Lung (tissue), 11 donors: ENCODE measurements at regions not wholly inside any gene's neighbourhood (a gene's known extent, or its start where the extent isn't known, plus 50 kb on each side); places are given as distances from the start of the nearest gene placed in this dataset.

Experiments
- ATAC-seq: fragments of 200-7000 bp; cut with Tn5 transposase; one replicate; pipeline ENCODE4 v1.9.1; 2020; ENCODE audit warnings: moderate number of reproducible peaks; ENCODE audit not compliant: insufficient read depth, low FRiP score
- DNase-seq, 3 donors: peaks; one replicate each; pipeline ENCODE4 v3.0.0-alpha.2; 2013 to 2017
- H3K27ac ChIP-seq, 2 donors: one replicate each; pipeline ENCODE4 v1.5.1; 2013; ENCODE audit warnings: mild to moderate bottlenecking in 2 of 2, moderate library complexity in 2 of 2, control low read depth in 1 of 2, inconsistent platforms in 1 of 2, low read depth in 1 of 2, low read length in 1 of 2
- H3K27me3 ChIP-seq, 3 donors: one replicate each; pipeline ENCODE4 v1.5.1; 2013; ENCODE audit warnings: low read length in 2 of 3; ENCODE audit not compliant: control insufficient read depth in 3 of 3, insufficient read depth in 3 of 3
- H3K36me3 ChIP-seq, 4 donors: one replicate each; pipeline ENCODE4 v1.5.1; 2013; ENCODE audit warnings: low read length in 4 of 4, mild to moderate bottlenecking in 1 of 4, moderate library complexity in 1 of 4; ENCODE audit not compliant: control insufficient read depth in 4 of 4, insufficient read depth in 4 of 4
- H3K4me1 ChIP-seq, 5 donors: one replicate each; pipeline ENCODE4 v1.5.1; 2013; ENCODE audit warnings: low read length in 5 of 5, mild to moderate bottlenecking in 2 of 5, moderate library complexity in 1 of 5; ENCODE audit not compliant: control insufficient read depth in 5 of 5, insufficient read depth in 5 of 5
- H3K4me3 ChIP-seq: one replicate; pipeline ENCODE4 v1.5.1; 2013; ENCODE audit warnings: mild to moderate bottlenecking, control low read depth, moderate library complexity
- H3K9ac ChIP-seq, 2 donors: one replicate each; pipeline ENCODE4 v1.5.1; 2013; ENCODE audit warnings: low read length in 2 of 2, control low read depth in 1 of 2; ENCODE audit not compliant: insufficient read depth in 1 of 2
- H3K9me3 ChIP-seq, 4 donors: one replicate each; pipeline ENCODE4 v1.5.1; 2013; ENCODE audit warnings: low read length in 3 of 4, mild to moderate bottlenecking in 1 of 4, moderate library complexity in 1 of 4; ENCODE audit not compliant: control insufficient read depth in 4 of 4, insufficient read depth in 3 of 4
- WGBS, 2 donors: extraction: QIAGEN DNeasy Blood & Tissue Kit; methylation state at CpG; one replicate each; pipeline ENCODE4 v1.1.7; 2013; 5-methylcytosine and 5-hydroxymethylcytosine counted together
- TF ChIP-seq, protein P1 (sequence below): IDR thresholded peaks from 2 replicates; pipeline ENCODE4 v1.5.1; 2012; ENCODE audit warnings: mild to moderate bottlenecking; ENCODE audit errors: control extremely low read depth, extremely low read depth
- donor health status: control.
- donor health status: control.
- donor health status: Bipolar disorder and iron deficiency.
- donor health status: healthy.
- donor health status: DM: yes; HTN: yes; CAD: no.

DNA sequence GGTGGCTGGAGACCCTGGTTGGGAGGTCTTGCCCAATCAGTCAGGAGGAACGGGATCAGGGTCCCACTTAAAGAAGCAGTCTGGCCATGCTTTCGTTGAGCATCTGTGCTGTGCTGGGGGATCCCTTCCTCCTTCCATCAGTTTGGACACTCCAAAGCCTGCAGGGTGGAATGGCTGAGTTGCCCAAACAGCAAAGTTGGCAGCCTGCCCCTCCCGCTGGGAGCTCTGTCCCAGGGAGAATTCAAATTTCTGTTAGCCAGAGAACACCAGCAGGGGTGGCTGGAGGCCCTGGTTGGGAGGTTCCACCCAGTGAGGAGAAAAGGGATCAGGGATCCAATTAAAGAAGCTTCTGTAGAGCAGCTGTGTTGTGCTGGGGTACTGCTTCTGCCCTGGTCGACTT is 96.9 kb upstream of the CTAGE1 start:
- Histone ChIP-seq H3K27ac (no peak overlapping the region), H3K27me3 (no peaks in the 10 kb centered on the region), H3K9me3 (no peaks in the 10 kb centered on the region), H3K9ac (no peak overlapping the region), H3K4me1 (no peaks in the 10 kb centered on the region), H3K36me3 (no peaks in the 10 kb centered on the region), H3K4me3 (no peak overlapping the region)
- TF ChIP-seq, protein P1, sequence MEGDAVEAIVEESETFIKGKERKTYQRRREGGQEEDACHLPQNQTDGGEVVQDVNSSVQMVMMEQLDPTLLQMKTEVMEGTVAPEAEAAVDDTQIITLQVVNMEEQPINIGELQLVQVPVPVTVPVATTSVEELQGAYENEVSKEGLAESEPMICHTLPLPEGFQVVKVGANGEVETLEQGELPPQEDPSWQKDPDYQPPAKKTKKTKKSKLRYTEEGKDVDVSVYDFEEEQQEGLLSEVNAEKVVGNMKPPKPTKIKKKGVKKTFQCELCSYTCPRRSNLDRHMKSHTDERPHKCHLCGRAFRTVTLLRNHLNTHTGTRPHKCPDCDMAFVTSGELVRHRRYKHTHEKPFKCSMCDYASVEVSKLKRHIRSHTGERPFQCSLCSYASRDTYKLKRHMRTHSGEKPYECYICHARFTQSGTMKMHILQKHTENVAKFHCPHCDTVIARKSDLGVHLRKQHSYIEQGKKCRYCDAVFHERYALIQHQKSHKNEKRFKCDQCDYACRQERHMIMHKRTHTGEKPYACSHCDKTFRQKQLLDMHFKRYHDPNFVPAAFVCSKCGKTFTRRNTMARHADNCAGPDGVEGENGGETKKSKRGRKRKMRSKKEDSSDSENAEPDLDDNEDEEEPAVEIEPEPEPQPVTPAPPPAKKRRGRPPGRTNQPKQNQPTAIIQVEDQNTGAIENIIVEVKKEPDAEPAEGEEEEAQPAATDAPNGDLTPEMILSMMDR, result no peak
- WGBS, 2 donors, result 95 to 96% methylated on average over 4 of the region's 4 CpGs
- ATAC-seq (no peak), DNase-seq (no peak)

DNA sequence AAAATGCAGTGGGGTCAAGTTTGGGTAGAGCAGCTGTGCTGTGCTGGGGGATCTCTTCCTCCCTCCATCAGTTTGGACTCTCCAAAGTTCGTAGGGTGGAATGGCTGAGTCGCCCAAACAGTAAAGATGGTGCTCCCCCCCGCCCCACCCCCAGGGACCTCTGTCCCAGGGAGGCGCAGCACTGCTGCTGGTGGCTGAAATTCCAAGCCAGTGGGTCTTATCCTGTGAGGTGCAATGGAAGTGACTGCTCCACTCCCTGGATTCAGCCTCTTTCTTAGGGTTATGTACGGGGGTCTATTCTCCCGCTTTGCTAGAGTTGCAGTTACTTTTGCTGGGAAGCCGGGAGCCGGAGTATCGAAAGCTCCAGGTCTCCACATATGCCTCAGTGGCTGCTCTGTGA is 97.5 kb upstream of the CTAGE1 start:
- ATAC-seq, result no peak
- WGBS, 2 donors, result 96 to 97% methylated on average over 9 of the region's 9 CpGs
- H3K9me3 ChIP-seq, result no peaks in the 10 kb centered on the region
- TF ChIP-seq, protein P1, result no peak
- no peak overlapping the region for H3K9ac ChIP-seq
- H3K27me3 ChIP-seq, result no peaks in the 10 kb centered on the region
- H3K4me1 ChIP-seq, result no peaks in the 10 kb centered on the region
- no peak overlapping the region for H3K27ac ChIP-seq
- H3K36me3 ChIP-seq, result no peaks in the 10 kb centered on the region
- H3K4me3 ChIP-seq, result no peak overlapping the region
- no peak for DNase-seq

DNA sequence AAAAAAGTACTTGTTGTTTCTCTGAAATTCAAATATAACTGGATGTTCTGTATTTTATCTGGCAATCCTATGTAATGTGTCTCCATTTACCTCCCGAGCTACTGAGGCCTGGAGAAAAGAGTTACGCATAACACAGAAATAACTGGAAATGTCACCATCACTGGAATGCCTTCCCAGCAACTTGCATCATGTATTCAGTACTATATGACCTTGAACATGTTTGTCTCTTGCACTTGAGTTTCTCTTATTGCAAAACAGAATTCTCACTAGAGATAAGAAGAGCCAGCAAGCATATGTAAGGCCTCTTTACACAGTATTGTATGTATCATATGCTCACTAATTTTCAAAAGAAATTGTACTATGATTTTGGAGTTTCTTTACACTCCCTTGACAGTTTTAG is 99.6 kb upstream of the CTAGE1 start:
- 65 to 82% methylated on average over 2 of the region's 2 CpGs for WGBS, 2 donors
- Histone ChIP-seq H3K9ac (no peak overlapping the region), H3K27me3 (no peaks in the 10 kb centered on the region), H3K36me3 (no peaks in the 10 kb centered on the region), H3K27ac (no peak overlapping the region), H3K9me3 (no peaks in the 10 kb centered on the region), H3K4me3 (no peak overlapping the region), H3K4me1 (no peaks in the 10 kb centered on the region)
- no peak for ATAC-seq
- DNase-seq, result peak in 2 of 3 donors; percentile 31 to 68
- TF ChIP-seq, protein P1, result no peak

DNA sequence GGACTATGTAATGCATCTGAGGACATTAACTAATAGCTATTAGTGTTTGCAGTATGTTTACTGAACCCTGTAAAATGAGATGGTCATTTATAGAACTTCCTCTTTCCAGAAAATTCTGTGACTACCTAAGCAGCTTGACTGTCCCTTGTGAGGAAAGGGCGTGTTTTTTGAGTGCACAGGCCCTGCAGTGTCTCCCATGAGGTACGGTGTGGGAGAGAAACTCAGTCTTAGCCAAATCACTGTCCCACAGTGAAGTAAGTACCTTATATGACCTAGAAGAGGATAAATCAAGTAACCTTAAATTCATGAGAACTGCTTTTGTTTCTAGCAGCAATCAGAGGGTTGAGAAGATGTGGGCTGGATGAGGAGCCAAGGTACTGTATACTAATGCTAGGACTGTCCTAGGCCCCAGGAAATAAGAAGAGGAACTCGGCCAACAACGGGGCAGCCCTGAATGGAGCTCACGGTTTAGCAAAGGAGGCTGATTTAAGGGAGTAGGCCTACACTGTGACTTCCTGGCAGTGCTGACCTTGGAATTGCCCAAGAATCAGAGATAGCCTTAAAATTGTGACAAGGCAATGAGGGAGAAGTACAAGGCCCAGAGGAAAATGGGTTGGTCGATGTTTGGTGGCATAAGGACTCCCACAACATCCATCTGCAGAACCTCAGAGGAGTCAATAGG is 103.5 kb upstream of the CTAGE1 start:
- no peaks in the 10 kb centered on the region for H3K4me1 ChIP-seq
- no peaks in the 10 kb centered on the region for H3K36me3 ChIP-seq
- no peaks in the 10 kb centered on the region for H3K27me3 ChIP-seq
- H3K4me3 ChIP-seq, result no peak overlapping the region
- peak overlapping the region in 1 of 2 donors; percentile 67 for H3K27ac ChIP-seq
- H3K9me3 ChIP-seq, result no peaks in the 10 kb centered on the region
- TF ChIP-seq, protein P1, result no peak
- no peak overlapping the region for H3K9ac ChIP-seq
- WGBS, 2 donors, result 62 to 69% methylated on average over 6 of the region's 6 CpGs
- no peak for DNase-seq
- ATAC-seq, result no peak
